Caco-2 (cell line): ENCODE measurements at regions not wholly inside any gene's neighbourhood (a gene's known extent, or its start where the extent isn't known, plus 50 kb on each side); places are given as distances from the start of the nearest gene placed in this dataset.

Experiments used
- BruUV-seq: library from RNA; stranded (reverse); fragments of 400-500 nt; replicated peaks from 2 replicates; lab custom pipeline; 2021; lab: Mats Ljungman, UMichigan
- CTCF ChIA-PET: fragments of 300-600 bp; sonication (Branson Sonifier 250); formaldehyde crosslinking; loops from one replicate; lab custom pipeline; 2022; ENCODE audit warnings: antibody characterized with exemption; lab: Charles Lee
- POLR2A ChIA-PET: fragments of 300-600 bp; sonication (Branson Sonifier 250); formaldehyde crosslinking; loops from one replicate; lab custom pipeline; 2022; ENCODE audit warnings: antibody characterized with exemption; lab: Charles Lee
- DNase-seq, 2 experiments: peaks; one replicate each; pipeline versions ENCODE4 v3.0.0 to v3.0.0-alpha.2; 2020 to 2022
- H3K27me3 ChIP-seq: replicated peaks from 2 replicates; pipeline ENCODE4 v1.6.0; 2011; ENCODE audit warnings: low read length; ENCODE audit not compliant: control insufficient read depth, insufficient read depth
- H3K36me3 ChIP-seq: 2 replicates; pipeline ENCODE4 v1.5.1; 2011; ENCODE audit warnings: low read length; ENCODE audit not compliant: control insufficient read depth, insufficient read depth
- H3K4me1 ChIP-seq: fragments of 250-450 bp; sonication (Bioruptor Pico); 2 replicates; pipeline ENCODE4 v1.5.1; 2020; ENCODE audit warnings: mild to moderate bottlenecking
- H3K4me3 ChIP-seq: 2 replicates; pipeline ENCODE4 v1.5.1; 2011; ENCODE audit warnings: low read depth, mild to moderate bottlenecking, control low read depth, low read length
- H3K9me3 ChIP-seq: fragments of 250-450 bp; sonication (Bioruptor Pico); 2 replicates; pipeline ENCODE4 v1.5.1; 2020; ENCODE audit warnings: mild to moderate bottlenecking, moderate library complexity
- H3K27ac Mint-ChIP-seq: one replicate; pipeline ENCODE4 v1.8.0; 2022; ENCODE audit warnings: mixed read lengths; ENCODE audit not compliant: unreplicated experiment
- H3K27me3 Mint-ChIP-seq: one replicate; pipeline ENCODE4 v1.8.0; 2022; ENCODE audit warnings: mixed read lengths; ENCODE audit not compliant: insufficient read depth, unreplicated experiment
- H3K36me3 Mint-ChIP-seq: one replicate; pipeline ENCODE4 v1.8.0; 2022; ENCODE audit warnings: mild to moderate bottlenecking, mixed read lengths; ENCODE audit not compliant: insufficient read depth, unreplicated experiment
- H3K4me1 Mint-ChIP-seq: one replicate; pipeline ENCODE4 v1.8.0; 2022; ENCODE audit warnings: low read depth, mixed read lengths; ENCODE audit not compliant: unreplicated experiment
- H3K4me3 Mint-ChIP-seq: one replicate; pipeline ENCODE4 v1.8.0; 2022; ENCODE audit warnings: mild to moderate bottlenecking, moderate library complexity, mixed read lengths; ENCODE audit not compliant: unreplicated experiment
- H3K9me3 Mint-ChIP-seq: one replicate; pipeline ENCODE4 v1.8.0; 2022; ENCODE audit warnings: mixed read lengths; ENCODE audit not compliant: unreplicated experiment
- CTCF ChIP-seq, 2 experiments: fragments of 200-600 bp in 1 of 2; IDR thresholded peaks; 1 replicate in 1 of 2; 2 replicates in 1 of 2; pipeline versions ENCODE4 v1.5.1 to v1.8.0; 2011 to 2022; ENCODE audit warnings: antibody characterized with exemption in 1 of 2, control low read depth in 1 of 2, inconsistent platforms in 1 of 2, low read depth in 1 of 2, low read length in 1 of 2, mild to moderate bottlenecking in 1 of 2, moderate library complexity in 1 of 2; ENCODE audit not compliant: insufficient read depth in 1 of 2, severe bottlenecking in 1 of 2, unreplicated experiment in 1 of 2
- intact Hi-C: fragments of 100-400 bp; cut with micrococcal nuclease; formaldehyde crosslinking; loops from one replicate; pipeline ENCODE4 v1.10.0; 2022; ENCODE audit not compliant: unreplicated experiment

- H3K27me3 Mint-ChIP-seq = no peaks in the 10 kb centered on the region
Measured at GRCh38 chr13:62933809-62934208, 1518.2 kb upstream of the PCDH20 start.

GRCh38 chr13:62932256-62932883 is 1516.7 kb upstream of the PCDH20 start:
- Mint-ChIP-seq H3K27ac (no peak overlapping the region), H3K4me1 (no peaks in the 10 kb centered on the region), H3K9me3 (no peaks in the 10 kb centered on the region), H3K27me3 (no peaks in the 10 kb centered on the region), H3K4me3 (no peak overlapping the region), H3K36me3 (no peaks in the 10 kb centered on the region)
- Histone ChIP-seq H3K27me3 (no peaks in the 10 kb centered on the region; the same call in 1 of the 2 replicates), H3K9me3 (no peaks in the 10 kb centered on the region), H3K4me1 (no peaks in the 10 kb centered on the region), H3K4me3 (no peak overlapping the region), H3K36me3 (no peaks in the 10 kb centered on the region)
- intact Hi-C loops = no loop called here
- ChIA-PET CTCF (no interaction called here), POLR2A (no interaction called here)
- DNase-seq = no peak
- TF ChIP-seq CTCF (IDR thresholded peaks at IDR 0.05; ENCODE audit: insufficient read depth in 1 of 2, low read depth in 1 of 2, low read length in 1 of 2, severe bottlenecking in 1 of 2, unreplicated experiment in 1 of 2) = no peak
- BruUV-seq = no TSS peak

More at GRCh38 chr13:62933809-62934208, 1518.2 kb upstream of the PCDH20 start:
- no peaks in the 10 kb centered on the region for H3K4me1 ChIP-seq
- intact Hi-C loops = no loop called here
- H3K4me3 ChIP-seq = no peak overlapping the region
- Mint-ChIP-seq H3K4me1 (no peaks in the 10 kb centered on the region), H3K27ac (no peak overlapping the region), H3K4me3 (no peak overlapping the region), H3K9me3 (no peaks in the 10 kb centered on the region), H3K36me3 (no peaks in the 10 kb centered on the region)
- no peak for DNase-seq
- BruUV-seq = no TSS peak
- no peaks in the 10 kb centered on the region for H3K9me3 ChIP-seq
- no peak for TF ChIP-seq CTCF (IDR thresholded peaks at IDR 0.05; ENCODE audit: insufficient read depth in 1 of 2, low read depth in 1 of 2, low read length in 1 of 2, severe bottlenecking in 1 of 2, unreplicated experiment in 1 of 2)
- H3K27me3 ChIP-seq = no peaks in the 10 kb centered on the region
- CTCF ChIA-PET = no interaction called here
- POLR2A ChIA-PET = no interaction called here
- no peaks in the 10 kb centered on the region for H3K36me3 ChIP-seq

GRCh38 chr13:62931853-62932252 is 1516.2 kb upstream of the PCDH20 start:
- H3K27ac Mint-ChIP-seq = no peak overlapping the region
- POLR2A ChIA-PET = no interaction called here

More at GRCh38 chr13:62931853-62932252, 1516.2 kb upstream of the PCDH20 start:
- H3K4me3 Mint-ChIP-seq = no peak overlapping the region
- intact Hi-C loops = no loop called here
- no peak overlapping the region for H3K4me3 ChIP-seq
- no peak for DNase-seq
- no peaks in the 10 kb centered on the region for H3K36me3 ChIP-seq
- H3K9me3 ChIP-seq = no peaks in the 10 kb centered on the region
- H3K36me3 Mint-ChIP-seq = no peaks in the 10 kb centered on the region
- H3K4me1 Mint-ChIP-seq = no peaks in the 10 kb centered on the region
- no peaks in the 10 kb centered on the region for H3K9me3 Mint-ChIP-seq
- no peaks in the 10 kb centered on the region for H3K27me3 Mint-ChIP-seq
- no peaks in the 10 kb centered on the region for H3K4me1 ChIP-seq
- no peak for TF ChIP-seq CTCF (IDR thresholded peaks at IDR 0.05; ENCODE audit: insufficient read depth in 1 of 2, low read depth in 1 of 2, low read length in 1 of 2, severe bottlenecking in 1 of 2, unreplicated experiment in 1 of 2)
- no TSS peak for BruUV-seq
- H3K27me3 ChIP-seq = no peaks in the 10 kb centered on the region; the same call in 1 of the 2 replicates
- CTCF ChIA-PET = no interaction called here
